ENCODE measurements at regions not wholly inside any gene's neighbourhood (a gene's known extent, or its start where the extent isn't known, plus 50 kb on each side); places are given as distances from the start of the nearest gene placed in this dataset.

- H4K20me1 ChIP-seq (ENCODE audit: control insufficient read depth, extremely low read depth, insufficient read depth, low read length), result no peaks in the 10 kb centered on the region
- no peak overlapping the region for H3K27ac ChIP-seq (ENCODE audit: control insufficient read depth, insufficient read depth, low read length)
- no peaks in the 10 kb centered on the region for H3K36me3 ChIP-seq (ENCODE audit: control insufficient read depth in 2 of 2, extremely low read depth in 1 of 2, insufficient read depth in 2 of 2, low read length in 2 of 2)
- no peaks in the 10 kb centered on the region for H3K79me2 ChIP-seq (ENCODE audit: control insufficient read depth, insufficient read depth, low read length)
- peaks cover 10% of the 10 kb centered on the region for H3K4me1 ChIP-seq (ENCODE audit: control insufficient read depth, extremely low read depth, insufficient read depth, low read length)
- TF ChIP-seq CTCF (optimal IDR thresholded peaks at IDR 0.05 in 1 of 3, IDR thresholded peaks at IDR 0.05 in 1 of 3, conservative IDR thresholded peaks at IDR 0.05 in 1 of 3; ENCODE audit: extremely low read depth in 1 of 3, insufficient read depth in 2 of 3, low read length in 3 of 3) (no peak), EZH2 (IDR thresholded peaks at IDR 0.05; ENCODE audit: low read length) (no peak)
- no peak for DNase-seq (ENCODE audit: low read depth, low spot score)
- H3K9ac ChIP-seq (ENCODE audit: control insufficient read depth, extremely low read depth, insufficient read depth, low read length), result no peak overlapping the region
- no peaks in the 10 kb centered on the region for H3K9me3 ChIP-seq (ENCODE audit: control insufficient read depth, low read depth, low read length)
- FAIRE-seq, result no peak
- no peak overlapping the region for H3K4me2 ChIP-seq (ENCODE audit: control insufficient read depth, extremely low read depth, insufficient read depth, low read depth, low read length)
- H3K9me1 ChIP-seq (ENCODE audit: control insufficient read depth, extremely low read depth, insufficient read depth, low read length), result no peaks in the 10 kb centered on the region
- H2AFZ ChIP-seq (ENCODE audit: control insufficient read depth, low read length), result no peak overlapping the region
- no peaks in the 10 kb centered on the region for H3K27me3 ChIP-seq (ENCODE audit: control insufficient read depth, extremely low read depth, insufficient read depth, low read length)
- H3K4me3 ChIP-seq (ENCODE audit: control insufficient read depth in 2 of 3, extremely low read depth in 1 of 3, insufficient read depth in 2 of 3, low read depth in 1 of 3, low read length in 3 of 3), result no peak overlapping the region
- dilution Hi-C loops (cut with MboI; ENCODE audit: extremely low pct_ligation_motif_present, low sequenced_read_pairs), result no loop called here
Measured at GRCh38 chr2:160565099-160565845, 71.7 kb upstream of the RBMS1 start.

- Histone ChIP-seq H3K9ac (ENCODE audit: control insufficient read depth, extremely low read depth, insufficient read depth, low read length) (no peak overlapping the region), H3K4me1 (ENCODE audit: control insufficient read depth, extremely low read depth, insufficient read depth, low read length) (peaks cover 10% of the 10 kb centered on the region), H3K4me2 (ENCODE audit: control insufficient read depth, extremely low read depth, insufficient read depth, low read depth, low read length) (no peak overlapping the region), H3K27ac (ENCODE audit: control insufficient read depth, insufficient read depth, low read length) (no peak overlapping the region), H3K36me3 (ENCODE audit: control insufficient read depth in 2 of 2, extremely low read depth in 1 of 2, insufficient read depth in 2 of 2, low read length in 2 of 2) (no peaks in the 10 kb centered on the region), H3K9me3 (ENCODE audit: control insufficient read depth, low read depth, low read length) (no peaks in the 10 kb centered on the region), H3K79me2 (ENCODE audit: control insufficient read depth, insufficient read depth, low read length) (no peaks in the 10 kb centered on the region), H2AFZ (ENCODE audit: control insufficient read depth, low read length) (no peak overlapping the region), H3K4me3 (ENCODE audit: control insufficient read depth in 2 of 3, extremely low read depth in 1 of 3, insufficient read depth in 2 of 3, low read depth in 1 of 3, low read length in 3 of 3) (no peak overlapping the region), H3K27me3 (ENCODE audit: control insufficient read depth, extremely low read depth, insufficient read depth, low read length) (no peaks in the 10 kb centered on the region), H3K9me1 (ENCODE audit: control insufficient read depth, extremely low read depth, insufficient read depth, low read length) (no peaks in the 10 kb centered on the region), H4K20me1 (ENCODE audit: control insufficient read depth, extremely low read depth, insufficient read depth, low read length) (no peaks in the 10 kb centered on the region)
- dilution Hi-C loops (cut with MboI; ENCODE audit: extremely low pct_ligation_motif_present, low sequenced_read_pairs), result no loop called here
- no peak for TF ChIP-seq EZH2 (IDR thresholded peaks at IDR 0.05; ENCODE audit: low read length)
- no peak for TF ChIP-seq CTCF (optimal IDR thresholded peaks at IDR 0.05 in 1 of 3, IDR thresholded peaks at IDR 0.05 in 1 of 3, conservative IDR thresholded peaks at IDR 0.05 in 1 of 3; ENCODE audit: extremely low read depth in 1 of 3, insufficient read depth in 2 of 3, low read length in 3 of 3)
- DNase-seq (ENCODE audit: low read depth, low spot score) (no peak), FAIRE-seq (no peak)
Measured at GRCh38 chr2:160566717-160567116, 73.1 kb upstream of the RBMS1 start.

Data from keratinocyte (primary cell).